Adrenal gland (tissue), 9 donors: ENCODE measurements at regions not wholly inside any gene's neighbourhood (a gene's known extent, or its start where the extent isn't known, plus 50 kb on each side); places are given as distances from the start of the nearest gene placed in this dataset.
A peak's percentile ranks its signal among the peaks of the same experiment; 100 is the strongest.
"Not testable (repeated sequence)": the region's sequence is repeated elsewhere in the genome, so short reads cannot be mapped to it uniquely, and the experiment has no call there.

Experiments
- DNase-seq, 7 donors: peaks; one replicate each; pipeline ENCODE4 v3.0.0-alpha.2; 2019 to 2020
- H3K27ac ChIP-seq, 5 donors: fragments of 200-600 bp; sonication (generic) in 4 of 5; 1 replicate in 3 of 5; 2 replicates in 2 of 5; pipeline versions ENCODE4 v1.5.1 to v1.8.0; 2016 to 2020; ENCODE audit warnings: mild to moderate bottlenecking in 1 of 5
- H3K27me3 ChIP-seq: fragments of 200-600 bp; 2 replicates; pipeline ENCODE4 v1.8.0; 2021
- H3K36me3 ChIP-seq, 2 donors: fragments of 200-600 bp; replicated peaks in 1 of 2; 1 replicate in 1 of 2; 2 replicates in 1 of 2; pipeline versions ENCODE4 v1.5.1 to v1.8.0; 2018 to 2022
- H3K4me1 ChIP-seq, 2 donors: fragments of 200-600 bp; replicated peaks in 1 of 2; 1 replicate in 1 of 2; 2 replicates in 1 of 2; pipeline versions ENCODE4 v1.5.1 to v1.8.0; 2018 to 2021
- H3K4me3 ChIP-seq, 4 donors: fragments of 200-600 bp; sonication (generic) in 3 of 4; one replicate each; pipeline ENCODE4 v1.5.1; 2016 to 2018
- H3K9me3 ChIP-seq, 3 donors: fragments of 200-600 bp; sonication (generic) in 1 of 3; replicated peaks in 1 of 3; 1 replicate in 2 of 3; 2 replicates in 1 of 3; pipeline versions ENCODE4 v1.5.1 to v1.8.0; 2016 to 2021
- POLR2A ChIP-seq, 2 donors: fragments of 450-650 bp; IDR thresholded peaks; one replicate each; pipeline ENCODE4 v1.6.1; 2017; ENCODE audit warnings: antibody characterized with exemption in 2 of 2, mild to moderate bottlenecking in 2 of 2, moderate library complexity in 1 of 2
- whole genome bisulfite sequencing, 4 donors: extraction: QIAGEN DNeasy Blood & Tissue Kit in 2 of 4; methylation state at CpG; one replicate each; pipeline versions ENCODE4 v1.1.5 to v1.1.7; 2013 to 2017; 5-methylcytosine and 5-hydroxymethylcytosine counted together
- intact Hi-C, 2 donors: fragments of 100-400 bp; cut with DNase I; formaldehyde crosslinking; loops; one replicate each; pipeline versions ENCODE4 v1.14.1 to v1.15.0; 2022 to 2023
- TF ChIP-seq, protein P1 (sequence below), 6 experiments: fragments of 450-650 bp in 4 of 6; fragments of 200-600 bp in 2 of 6; sonication (generic) in 1 of 6; IDR thresholded peaks; 1 replicate in 5 of 6; 2 replicates in 1 of 6; pipeline versions ENCODE4 v1.5.1 to v1.8.0; 2016 to 2021; ENCODE audit warnings: antibody characterized with exemption in 6 of 6, mild to moderate bottlenecking in 2 of 6, moderate library complexity in 1 of 6
- donor health status: healthy with polysubstance abuse.
- donor health status: Bipolar disorder and iron deficiency.
- donor health status: DM: yes; HTN: yes; CAD: no.
- donor health status: DM: no; HTN: no; CAD: no.
- donor health status: DM: no; HTN: no; CAD: no.

DNA sequence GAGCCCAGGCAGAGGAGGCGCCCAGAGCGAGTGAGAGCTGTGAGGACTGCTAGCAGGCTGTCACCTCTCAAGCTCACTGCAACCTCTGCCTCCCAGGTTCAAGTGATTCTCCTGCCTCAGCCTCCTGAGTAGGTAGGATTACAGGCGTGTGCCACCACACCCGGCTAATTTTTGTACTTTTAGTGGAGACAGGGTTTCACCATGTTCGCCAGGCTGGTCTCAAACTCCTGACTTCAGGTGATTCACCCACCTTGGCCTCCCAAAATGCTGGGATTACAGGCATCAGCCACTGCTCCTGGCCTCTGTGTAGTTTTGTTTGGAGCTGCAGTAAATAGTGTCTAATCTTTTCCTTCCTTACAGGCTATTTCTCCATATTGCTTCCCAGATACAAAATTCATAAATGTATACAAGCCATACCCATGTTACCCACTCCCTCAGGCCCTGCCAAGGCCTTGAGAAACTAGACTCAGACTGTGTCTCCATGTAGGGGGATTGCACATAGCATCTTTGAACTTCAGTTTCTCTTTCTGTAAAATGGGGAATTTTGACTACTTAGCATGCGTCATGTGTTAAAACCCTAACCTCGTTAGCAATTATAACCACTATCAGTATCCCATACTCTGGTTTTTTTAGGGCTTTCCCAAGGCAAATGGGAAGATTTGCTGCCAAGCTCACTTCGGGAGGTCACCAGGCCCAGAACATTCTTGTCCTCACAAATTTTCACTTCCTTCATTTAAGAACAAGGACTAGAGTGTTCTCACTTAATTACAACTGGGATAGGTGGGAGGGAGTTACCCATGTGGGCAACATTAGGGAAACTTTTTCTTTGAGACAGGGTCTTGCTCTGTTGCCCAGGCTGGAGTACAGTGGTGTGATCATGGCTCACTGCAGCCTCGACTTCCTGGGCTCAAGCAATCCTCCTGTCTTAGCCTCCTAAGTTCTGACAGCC is 67.3 kb upstream of the DDR1 start:
- peaks cover 11 to 27% of the 10 kb centered on the region in 2 donors for H3K4me1 ChIP-seq
- TF ChIP-seq POLR2A (IDR thresholded peaks at IDR 0.05) = no peak
- TF ChIP-seq, protein P1, sequence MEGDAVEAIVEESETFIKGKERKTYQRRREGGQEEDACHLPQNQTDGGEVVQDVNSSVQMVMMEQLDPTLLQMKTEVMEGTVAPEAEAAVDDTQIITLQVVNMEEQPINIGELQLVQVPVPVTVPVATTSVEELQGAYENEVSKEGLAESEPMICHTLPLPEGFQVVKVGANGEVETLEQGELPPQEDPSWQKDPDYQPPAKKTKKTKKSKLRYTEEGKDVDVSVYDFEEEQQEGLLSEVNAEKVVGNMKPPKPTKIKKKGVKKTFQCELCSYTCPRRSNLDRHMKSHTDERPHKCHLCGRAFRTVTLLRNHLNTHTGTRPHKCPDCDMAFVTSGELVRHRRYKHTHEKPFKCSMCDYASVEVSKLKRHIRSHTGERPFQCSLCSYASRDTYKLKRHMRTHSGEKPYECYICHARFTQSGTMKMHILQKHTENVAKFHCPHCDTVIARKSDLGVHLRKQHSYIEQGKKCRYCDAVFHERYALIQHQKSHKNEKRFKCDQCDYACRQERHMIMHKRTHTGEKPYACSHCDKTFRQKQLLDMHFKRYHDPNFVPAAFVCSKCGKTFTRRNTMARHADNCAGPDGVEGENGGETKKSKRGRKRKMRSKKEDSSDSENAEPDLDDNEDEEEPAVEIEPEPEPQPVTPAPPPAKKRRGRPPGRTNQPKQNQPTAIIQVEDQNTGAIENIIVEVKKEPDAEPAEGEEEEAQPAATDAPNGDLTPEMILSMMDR (IDR thresholded peaks at IDR 0.05) = no peak
- WGBS, 4 donors = 86 to 91% (median 91%) methylated on average over 8 to 9 of the region's 9 CpGs
- no peak for DNase-seq
- H3K27me3 ChIP-seq = no peaks in the 10 kb centered on the region
- H3K4me3 ChIP-seq = no peak overlapping the region
- peak overlapping the region in 2 of 5 donors; percentile 50 to 69 for H3K27ac ChIP-seq
- intact Hi-C loops = no loop called here
- H3K9me3 ChIP-seq = no peaks in the 10 kb centered on the region
- no peaks in the 10 kb centered on the region for H3K36me3 ChIP-seq

- H3K27me3 ChIP-seq, H3K4me3 ChIP-seq, intact Hi-C loops, H3K27ac ChIP-seq, H3K9me3 ChIP-seq, DNase-seq, H3K36me3 ChIP-seq: not testable (repeated sequence)
- 91 to 97% (median 97%) methylated on average over 7 to 34 of the region's 34 CpGs; no CpG with 5 or more reads in 1 of the 4 donors for WGBS, 4 donors
- H3K4me1 ChIP-seq = peaks cover 11 to 23% of the 10 kb centered on the region in 2 donors
These were observed 68.0 kb upstream of the DDR1 start for GRCh38 chr6:30816296-30816695.

DNA sequence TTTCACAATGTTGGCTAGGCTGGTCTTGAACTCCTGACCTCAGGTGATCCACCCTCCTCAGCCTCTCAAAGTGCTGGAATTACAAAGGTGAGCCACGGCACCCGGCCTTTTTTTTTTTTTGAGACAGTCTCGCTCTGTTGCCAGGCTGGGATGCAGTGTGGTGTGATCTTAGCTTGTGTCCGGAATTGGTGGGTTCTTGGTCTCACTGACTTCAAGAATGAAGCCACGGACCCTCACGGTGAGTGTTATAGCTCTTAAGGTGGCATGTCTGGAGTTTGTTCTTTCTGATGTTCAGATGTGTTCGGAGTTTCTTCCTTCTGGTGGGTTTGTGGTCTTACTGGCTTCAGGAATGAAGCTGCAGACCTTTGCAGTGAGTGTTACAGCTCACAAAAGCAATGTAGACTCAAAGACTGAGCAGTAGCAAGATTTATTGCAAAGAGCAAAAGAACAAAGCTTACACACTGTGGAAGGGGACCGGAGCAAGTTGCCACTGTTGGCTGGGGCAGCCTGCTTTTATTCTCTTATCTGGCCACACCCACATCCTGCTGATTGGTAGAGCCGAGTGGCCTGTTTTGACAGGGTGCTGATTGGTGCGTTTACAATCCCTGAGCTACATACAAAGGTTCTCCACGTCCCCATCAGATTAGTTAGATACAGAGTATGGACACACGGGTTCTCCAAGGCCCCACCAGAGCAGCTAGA is 69.1 kb upstream of the DDR1 start:
- WGBS, 4 donors = 80 to 91% (median 85%) methylated on average over 11 to 12 of the region's 12 CpGs
- intact Hi-C loops, H3K4me3 ChIP-seq, H3K36me3 ChIP-seq, H3K27ac ChIP-seq, H3K9me3 ChIP-seq, H3K27me3 ChIP-seq, DNase-seq: not testable (repeated sequence)
- peaks cover 11 to 23% of the 10 kb centered on the region in 2 donors for H3K4me1 ChIP-seq

- Histone ChIP-seq H3K27me3 (no peaks in the 10 kb centered on the region), H3K27ac (peak overlapping the region in 2 of 5 donors; percentile 73 to 81), H3K36me3 (no peaks in the 10 kb centered on the region), H3K4me3 (no peak overlapping the region), H3K4me1 (peaks cover 11 to 23% of the 10 kb centered on the region in 2 donors), H3K9me3 (no peaks in the 10 kb centered on the region)
- TF ChIP-seq, protein P1 (IDR thresholded peaks at IDR 0.05) = no peak
- no peak for TF ChIP-seq POLR2A (IDR thresholded peaks at IDR 0.05)
- intact Hi-C loops = no loop called here
- WGBS, 4 donors = 58 to 63% (median 63%) methylated on average over 11 of the region's 11 CpGs
- DNase-seq = peak; percentile 45 to 78 (median 67)
These were observed 69.9 kb upstream of the DDR1 start for GRCh38 chr6:30814146-30815040.
